HG03342 (cell line): ENCODE measurements at regions not wholly inside any gene's neighbourhood (a gene's known extent, or its start where the extent isn't known, plus 50 kb on each side); places are given as distances from the start of the nearest gene placed in this dataset.
"Not testable (repeated sequence)": the region's sequence is repeated elsewhere in the genome, so short reads cannot be mapped to it uniquely, and the experiment has no call there.

Experiments used
- ATAC-seq: cut with Tn5 transposase; IDR thresholded peaks from one replicate; pipeline ENCODE4 v1.9.1; 2021; ENCODE audit warnings: mild to moderate bottlenecking, moderate library complexity; ENCODE audit not compliant: unreplicated experiment

GRCh38 chrX:5708251-5708650 lies 520.4 kb downstream of the NLGN4X start:
- ATAC-seq = no peak

GRCh38 chrX:5702890-5703289 lies 525.8 kb downstream of the NLGN4X start:
- ATAC-seq = no peak

GRCh38 chrX:5695971-5696370 lies 532.7 kb downstream of the NLGN4X start:
- no peak for ATAC-seq

GRCh38 chrX:5683996-5684395 lies 544.7 kb downstream of the NLGN4X start:
- no peak for ATAC-seq

GRCh38 chrX:5681159-5681558 lies 547.5 kb downstream of the NLGN4X start:
- ATAC-seq = peak; percentile 65

- ATAC-seq = no peak
These were observed 554.6 kb downstream of the NLGN4X start for GRCh38 chrX:5674036-5674435.

- ATAC-seq = no peak
These were observed 556.6 kb downstream of the NLGN4X start for GRCh38 chrX:5672099-5672498.

GRCh38 chrX:5666689-5667088 lies 562.0 kb downstream of the NLGN4X start:
- ATAC-seq = not testable (repeated sequence)

- no peak for ATAC-seq
These were observed 572.1 kb downstream of the NLGN4X start for GRCh38 chrX:5656544-5656943.

- no peak for ATAC-seq
These were observed 577.8 kb downstream of the NLGN4X start for GRCh38 chrX:5650904-5651303.

- no peak for ATAC-seq
These were observed 579.6 kb downstream of the NLGN4X start for GRCh38 chrX:5648941-5649568.

GRCh38 chrX:5646818-5647217 lies 581.8 kb downstream of the NLGN4X start:
- ATAC-seq = peak; percentile 97

GRCh38 chrX:5644776-5645175 lies 583.9 kb downstream of the NLGN4X start:
- ATAC-seq = no peak

GRCh38 chrX:5640071-5640470 lies 588.6 kb downstream of the NLGN4X start:
- ATAC-seq = no peak

GRCh38 chrX:5638572-5638971 lies 590.1 kb downstream of the NLGN4X start:
- no peak for ATAC-seq

GRCh38 chrX:5632887-5633286 lies 595.8 kb downstream of the NLGN4X start:
- no peak for ATAC-seq

- no peak for ATAC-seq
These were observed 596.5 kb downstream of the NLGN4X start for GRCh38 chrX:5632061-5632614.

- no peak for ATAC-seq
These were observed 611.0 kb downstream of the NLGN4X start for GRCh38 chrX:5617666-5618065.

- no peak for ATAC-seq
These were observed 633.1 kb downstream of the NLGN4X start for GRCh38 chrX:5595570-5595969.

GRCh38 chrX:5586726-5587125 lies 641.9 kb downstream of the NLGN4X start:
- ATAC-seq = no peak

GRCh38 chrX:5575407-5575806 lies 653.3 kb downstream of the NLGN4X start:
- no peak for ATAC-seq

- ATAC-seq = no peak
These were observed 659.7 kb downstream of the NLGN4X start for GRCh38 chrX:5568934-5569333.

- ATAC-seq = no peak
These were observed 669.3 kb downstream of the NLGN4X start for GRCh38 chrX:5559386-5559785.
